HCT116 (cell line): ENCODE measurements at regions not wholly inside any gene's neighbourhood (a gene's known extent, or its start where the extent isn't known, plus 50 kb on each side); places are given as distances from the start of the nearest gene placed in this dataset.

Experiments used
- CEBPB ChIP-seq: IDR thresholded peaks from 2 replicates; pipeline ENCODE4 v1.6.1; 2012; ENCODE audit warnings: low read depth
- CTCF ChIP-seq, 3 experiments: fragments of 200-600 bp in 1 of 3; sonication (generic) in 1 of 3; IDR thresholded peaks in 2 of 3; conservative IDR thresholded peaks in 1 of 3; 2 replicates each; pipeline ENCODE4 v1.5.1; 2012 to 2017; ENCODE audit warnings: low read depth in 2 of 3, low read length in 2 of 3, antibody characterized with exemption in 1 of 3, borderline replicate concordance in 1 of 3, control low read depth in 1 of 3, mild to moderate bottlenecking in 1 of 3, mixed read lengths in 1 of 3, mixed run types in 1 of 3, moderate library complexity in 1 of 3; ENCODE audit not compliant: insufficient read depth in 1 of 3
- EZH2 ChIP-seq: fragments of 200-600 bp; sonication (generic); IDR thresholded peaks from 2 replicates; pipeline ENCODE4 v1.6.1; 2017; ENCODE audit warnings: antibody characterized with exemption, mixed run types
- EZH2phosphoT487 ChIP-seq: fragments of 200-600 bp; IDR thresholded peaks from 2 replicates; pipeline ENCODE4 v1.6.1; 2018; ENCODE audit warnings: antibody characterized with exemption, borderline replicate concordance
- FOSL1 ChIP-seq: IDR thresholded peaks from 2 replicates; pipeline ENCODE4 v1.6.1; 2012; ENCODE audit warnings: low read depth
- JUND ChIP-seq: IDR thresholded peaks from 2 replicates; pipeline ENCODE4 v1.6.1; 2012
- MAX ChIP-seq: IDR thresholded peaks from 2 replicates; pipeline ENCODE4 v1.6.1; 2012
- POLR2A ChIP-seq: IDR thresholded peaks from 2 replicates; pipeline ENCODE4 v1.7.0; 2011; ENCODE audit warnings: borderline replicate concordance; ENCODE audit not compliant: insufficient read depth, insufficient read length; ENCODE audit errors: extremely low read depth
- ZBTB33 ChIP-seq: IDR thresholded peaks from 2 replicates; pipeline ENCODE4 v1.6.1; 2011; ENCODE audit warnings: mild to moderate bottlenecking, low read length, moderate library complexity; ENCODE audit not compliant: insufficient replicate concordance; ENCODE audit errors: extremely low read depth
- ZFX ChIP-seq: fragments of 450-650 bp; IDR thresholded peaks from 2 replicates; pipeline ENCODE4 v1.6.1; 2017
- ZNF274 ChIP-seq: fragments of 200-500 bp; sonication (Bioruptor generic); IDR thresholded peaks from 2 replicates; pipeline ENCODE4 v1.6.1; 2014; ENCODE audit warnings: mild to moderate bottlenecking, low read depth, low read length, inconsistent platforms

- TF ChIP-seq POLR2A (no peak), ZFX (no peak), CTCF (IDR thresholded peaks at IDR 0.05 in 2 of 3, conservative IDR thresholded peaks at IDR 0.05 in 1 of 3; ENCODE audit: borderline replicate concordance in 1 of 3, insufficient read depth in 1 of 3, low read depth in 2 of 3, low read length in 2 of 3) (no peak), CEBPB (no peak), EZH2 (no peak), JUND (no peak), ZNF274 (no peak), MAX (no peak), FOSL1 (no peak), ZBTB33 (no peak), EZH2phosphoT487 (no peak)
These were observed 167.7 kb downstream of the VRK1 start for GRCh38 chr14:96964726-96965415.
